ENCODE measurements at regions not wholly inside any gene's neighbourhood (a gene's known extent, or its start where the extent isn't known, plus 50 kb on each side); places are given as distances from the start of the nearest gene placed in this dataset.

DNA sequence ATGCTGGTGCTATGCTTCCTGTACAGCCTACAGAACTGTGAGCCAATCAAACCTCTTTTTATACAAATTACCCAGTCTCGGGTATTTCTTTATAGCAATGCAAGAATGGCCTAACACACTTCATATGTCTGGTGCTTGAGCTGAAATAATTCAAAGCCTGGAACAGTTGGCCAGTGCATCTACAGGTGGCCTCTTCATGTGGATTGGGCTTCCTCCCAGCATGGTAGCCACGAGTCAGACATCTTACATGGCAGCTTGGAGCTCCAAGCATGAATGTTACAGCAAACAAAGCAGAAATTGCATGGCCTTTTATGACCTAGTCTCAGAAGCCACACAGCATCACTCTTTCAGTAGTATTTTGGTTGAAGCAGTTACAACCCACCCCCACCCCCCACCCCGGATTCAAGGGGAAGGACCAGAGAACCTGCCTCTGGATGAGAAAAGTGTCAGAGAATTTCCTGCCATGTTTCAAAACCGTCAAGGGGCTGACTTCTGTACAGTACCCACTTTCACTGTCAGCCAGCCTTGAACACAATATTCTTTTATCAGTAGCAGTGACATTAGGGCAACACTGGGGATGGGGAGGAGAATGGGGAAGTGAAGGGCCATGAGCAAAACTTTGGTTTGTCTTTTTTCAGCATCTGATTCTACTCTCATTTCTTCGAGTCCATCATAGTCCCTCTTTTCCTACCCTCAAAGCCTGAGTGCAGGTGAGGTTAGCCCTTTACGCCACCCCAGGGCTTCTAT is 368.7 kb downstream of the BCOR start:
- TF ChIP-seq, protein P1, sequence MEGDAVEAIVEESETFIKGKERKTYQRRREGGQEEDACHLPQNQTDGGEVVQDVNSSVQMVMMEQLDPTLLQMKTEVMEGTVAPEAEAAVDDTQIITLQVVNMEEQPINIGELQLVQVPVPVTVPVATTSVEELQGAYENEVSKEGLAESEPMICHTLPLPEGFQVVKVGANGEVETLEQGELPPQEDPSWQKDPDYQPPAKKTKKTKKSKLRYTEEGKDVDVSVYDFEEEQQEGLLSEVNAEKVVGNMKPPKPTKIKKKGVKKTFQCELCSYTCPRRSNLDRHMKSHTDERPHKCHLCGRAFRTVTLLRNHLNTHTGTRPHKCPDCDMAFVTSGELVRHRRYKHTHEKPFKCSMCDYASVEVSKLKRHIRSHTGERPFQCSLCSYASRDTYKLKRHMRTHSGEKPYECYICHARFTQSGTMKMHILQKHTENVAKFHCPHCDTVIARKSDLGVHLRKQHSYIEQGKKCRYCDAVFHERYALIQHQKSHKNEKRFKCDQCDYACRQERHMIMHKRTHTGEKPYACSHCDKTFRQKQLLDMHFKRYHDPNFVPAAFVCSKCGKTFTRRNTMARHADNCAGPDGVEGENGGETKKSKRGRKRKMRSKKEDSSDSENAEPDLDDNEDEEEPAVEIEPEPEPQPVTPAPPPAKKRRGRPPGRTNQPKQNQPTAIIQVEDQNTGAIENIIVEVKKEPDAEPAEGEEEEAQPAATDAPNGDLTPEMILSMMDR (conservative IDR thresholded peaks at IDR 0.05; ENCODE audit: low read depth, low read length), result no peak
- no peak overlapping the region for H3K4me3 ChIP-seq (ENCODE audit: low read depth, low read length)
- no peak for DNase-seq (ENCODE audit: low read depth)

DNA sequence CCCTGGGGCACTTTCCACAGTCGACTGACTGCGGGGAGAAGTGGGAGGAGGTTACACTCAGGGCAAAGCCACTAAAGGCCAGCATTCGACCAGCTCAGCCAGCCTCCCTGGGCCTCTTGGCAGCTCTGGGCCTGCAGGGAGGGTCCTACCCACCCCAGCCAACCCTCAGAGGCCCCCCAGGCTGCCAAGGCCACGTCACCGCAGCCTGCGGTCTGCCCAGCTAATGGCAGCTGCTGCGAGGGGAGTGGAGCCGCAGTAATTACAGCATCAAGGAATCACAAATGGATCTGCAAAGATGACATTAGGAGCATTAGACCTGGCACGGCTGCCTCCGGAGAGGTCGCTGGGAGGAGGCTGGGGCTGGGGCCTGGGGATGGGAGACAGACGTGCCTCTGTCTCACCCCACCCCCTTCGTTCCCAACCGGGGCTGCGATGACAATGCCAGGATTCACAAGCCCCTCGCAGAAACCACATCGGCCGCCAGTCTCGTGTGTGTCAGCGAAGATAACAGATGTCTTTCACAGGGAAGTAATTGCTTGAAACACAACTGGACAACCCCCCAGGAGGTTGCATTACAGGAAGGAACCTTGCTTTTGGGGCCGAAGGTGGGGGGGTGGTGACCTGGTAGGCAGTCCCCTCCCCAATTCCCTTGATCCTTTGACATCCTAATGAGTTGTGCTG is 367.6 kb downstream of the BCOR start:
- no peak overlapping the region for H3K4me3 ChIP-seq (ENCODE audit: low read depth, low read length)
- TF ChIP-seq, protein P1 (conservative IDR thresholded peaks at IDR 0.05; ENCODE audit: low read depth, low read length), result no peak
- DNase-seq (ENCODE audit: low read depth), result no peak

DNA sequence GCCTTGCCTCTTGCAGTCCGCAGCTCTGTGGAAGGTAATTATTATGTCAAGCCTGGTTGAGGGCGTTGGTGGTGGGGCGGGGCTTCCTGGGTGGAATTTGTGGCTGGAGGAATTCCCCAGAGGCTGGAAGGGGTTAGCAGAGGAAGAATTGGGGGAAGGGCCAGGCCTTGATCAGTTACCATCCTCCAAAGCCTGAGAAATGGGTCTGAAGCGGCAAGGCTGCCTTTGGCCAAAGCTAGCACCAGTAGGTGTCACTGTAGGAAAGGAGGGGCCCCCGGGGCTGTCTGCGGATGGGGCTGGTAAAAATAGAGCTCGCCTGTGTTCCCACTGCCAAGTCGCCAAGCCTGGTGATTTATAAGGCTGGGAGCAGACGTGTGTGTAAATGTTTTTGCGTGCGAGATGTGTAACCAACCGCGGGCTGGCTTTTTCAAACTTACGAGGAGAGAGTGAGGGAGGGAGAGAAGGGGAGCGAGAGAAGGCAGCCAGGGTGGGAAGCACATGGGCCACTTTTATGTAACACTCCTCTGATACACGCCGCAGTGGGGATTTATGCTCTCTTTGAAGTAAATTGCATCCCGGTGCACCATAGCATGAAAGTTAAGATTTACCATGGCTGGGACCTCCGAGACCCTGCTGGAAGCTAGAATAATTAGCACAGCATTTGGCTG is 367.0 kb downstream of the BCOR start:
- TF ChIP-seq, protein P1 (conservative IDR thresholded peaks at IDR 0.05; ENCODE audit: low read depth, low read length), result peak; percentile 63
- DNase-seq (ENCODE audit: low read depth), result no peak
- no peak overlapping the region for H3K4me3 ChIP-seq (ENCODE audit: low read depth, low read length)

DNA sequence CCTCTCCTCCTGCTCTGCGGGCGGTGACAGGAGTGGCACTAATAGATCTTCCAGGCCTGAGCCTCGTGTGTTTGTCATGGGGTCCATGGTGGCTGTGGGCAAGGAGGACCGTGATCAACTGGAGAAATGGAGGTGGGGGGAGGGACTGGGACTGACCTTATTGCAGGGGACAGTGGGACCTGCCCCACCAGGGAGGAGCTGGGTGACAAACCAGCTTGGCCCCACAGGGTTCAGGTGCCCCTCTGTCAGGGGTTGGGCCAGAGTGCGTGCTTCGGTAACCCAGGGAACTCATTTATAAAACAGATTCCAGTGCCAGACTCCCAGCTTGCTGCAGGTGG is 366.5 kb downstream of the BCOR start:
- no peak for DNase-seq (ENCODE audit: low read depth)
- no peak overlapping the region for H3K4me3 ChIP-seq (ENCODE audit: low read depth, low read length)
- TF ChIP-seq, protein P1 (conservative IDR thresholded peaks at IDR 0.05; ENCODE audit: low read depth, low read length), result no peak

DNA sequence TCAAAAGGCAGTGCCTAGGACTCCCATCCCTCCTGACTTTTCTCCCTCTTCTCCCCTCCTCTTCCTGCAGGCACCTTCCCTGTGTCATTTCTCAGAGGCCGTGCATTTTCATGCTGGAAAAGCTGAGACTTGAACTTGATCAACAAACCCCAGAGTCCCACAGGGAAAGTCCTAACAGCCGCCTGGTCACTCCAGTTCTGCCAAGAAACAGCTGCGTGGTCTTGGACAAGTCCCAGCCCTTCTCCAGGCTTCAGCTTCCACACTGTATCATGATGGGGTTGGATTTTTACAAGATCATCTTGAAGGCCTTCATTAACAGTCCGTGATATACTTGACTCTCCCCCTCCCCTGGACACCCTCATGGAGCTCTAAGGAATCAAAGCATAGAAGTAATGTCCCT is 366.0 kb downstream of the BCOR start:
- no peak for DNase-seq (ENCODE audit: low read depth)
- TF ChIP-seq, protein P1 (conservative IDR thresholded peaks at IDR 0.05; ENCODE audit: low read depth, low read length), result no peak
- no peak overlapping the region for H3K4me3 ChIP-seq (ENCODE audit: low read depth, low read length)

DNA sequence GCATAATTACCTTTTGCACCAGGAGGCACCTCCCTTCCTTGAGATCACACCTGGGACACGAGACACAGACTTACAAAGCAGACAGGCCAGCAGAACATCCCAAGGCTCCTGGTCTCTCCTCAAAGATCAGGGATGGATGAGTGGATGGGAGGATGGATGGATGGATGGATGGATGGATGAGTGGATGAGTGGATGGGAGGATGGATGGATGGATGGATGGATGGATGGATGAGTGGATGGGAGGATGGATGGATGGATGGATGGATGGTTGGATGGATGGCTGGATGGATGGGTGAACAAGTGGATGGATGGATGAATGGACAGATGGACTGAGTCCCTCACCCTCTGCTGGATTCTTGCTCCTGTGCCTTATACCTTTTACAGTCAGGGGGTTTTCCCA is 364.0 kb downstream of the BCOR start:
- no peak overlapping the region for H3K4me3 ChIP-seq (ENCODE audit: low read depth, low read length)
- TF ChIP-seq, protein P1 (conservative IDR thresholded peaks at IDR 0.05; ENCODE audit: low read depth, low read length), result no peak
- DNase-seq (ENCODE audit: low read depth), result no peak
